Left colon (tissue), 2 donors: ENCODE measurements at regions not wholly inside any gene's neighbourhood (a gene's known extent, or its start where the extent isn't known, plus 50 kb on each side); places are given as distances from the start of the nearest gene placed in this dataset.
A peak's percentile ranks its signal among the peaks of the same experiment; 100 is the strongest.

Source experiments
- ATAC-seq: fragments of 200-7000 bp; cut with Tn5 transposase; one replicate; pipeline ENCODE4 v1.9.1; 2020; ENCODE audit warnings: mild to moderate bottlenecking, moderate library complexity
- DNase-seq, 2 donors: peaks; one replicate each; pipeline ENCODE4 v3.0.0-alpha.2; 2020
- intact Hi-C, 2 donors: fragments of 100-400 bp; cut with DNase I in 1 of 2; cut with micrococcal nuclease in 1 of 2; formaldehyde crosslinking; loops; one replicate each; pipeline versions ENCODE4 v1.11.2 to v1.14.0; 2022; cut with DNase I, micrococcal nuclease
- donor health status: DM: no; HTN: no; CAD: no.
- donor health status: DM: yes; HTN: yes; CAD: no.

GRCh38 chr6:157755032-157755745 lies 67.9 kb upstream of the SNX9 start:
- DNase-seq (no peak), ATAC-seq (no peak)
- intact Hi-C loops, result loop anchor here in 1 of 2 donors (5.0 kb wide), 1 partner anchor 122 kb away; no protein-coding TSS in a partner anchor

GRCh38 chr6:157755746-157756411 lies 67.2 kb upstream of the SNX9 start:
- ATAC-seq (no peak), DNase-seq (no peak)
- intact Hi-C loops, result loop anchor here in 1 of 2 donors (5.0 kb wide), 1 partner anchor 121 kb away; no protein-coding TSS in a partner anchor

- intact Hi-C loops, result loop anchor here in 1 of 2 donors (5.0 kb wide), 1 partner anchor 120 kb away; no protein-coding TSS in a partner anchor
- DNase-seq, result peak; percentile 80 to 93
- peak; percentile 90 for ATAC-seq
These were observed 66.2 kb upstream of the SNX9 start for GRCh38 chr6:157756708-157757429.

DNA sequence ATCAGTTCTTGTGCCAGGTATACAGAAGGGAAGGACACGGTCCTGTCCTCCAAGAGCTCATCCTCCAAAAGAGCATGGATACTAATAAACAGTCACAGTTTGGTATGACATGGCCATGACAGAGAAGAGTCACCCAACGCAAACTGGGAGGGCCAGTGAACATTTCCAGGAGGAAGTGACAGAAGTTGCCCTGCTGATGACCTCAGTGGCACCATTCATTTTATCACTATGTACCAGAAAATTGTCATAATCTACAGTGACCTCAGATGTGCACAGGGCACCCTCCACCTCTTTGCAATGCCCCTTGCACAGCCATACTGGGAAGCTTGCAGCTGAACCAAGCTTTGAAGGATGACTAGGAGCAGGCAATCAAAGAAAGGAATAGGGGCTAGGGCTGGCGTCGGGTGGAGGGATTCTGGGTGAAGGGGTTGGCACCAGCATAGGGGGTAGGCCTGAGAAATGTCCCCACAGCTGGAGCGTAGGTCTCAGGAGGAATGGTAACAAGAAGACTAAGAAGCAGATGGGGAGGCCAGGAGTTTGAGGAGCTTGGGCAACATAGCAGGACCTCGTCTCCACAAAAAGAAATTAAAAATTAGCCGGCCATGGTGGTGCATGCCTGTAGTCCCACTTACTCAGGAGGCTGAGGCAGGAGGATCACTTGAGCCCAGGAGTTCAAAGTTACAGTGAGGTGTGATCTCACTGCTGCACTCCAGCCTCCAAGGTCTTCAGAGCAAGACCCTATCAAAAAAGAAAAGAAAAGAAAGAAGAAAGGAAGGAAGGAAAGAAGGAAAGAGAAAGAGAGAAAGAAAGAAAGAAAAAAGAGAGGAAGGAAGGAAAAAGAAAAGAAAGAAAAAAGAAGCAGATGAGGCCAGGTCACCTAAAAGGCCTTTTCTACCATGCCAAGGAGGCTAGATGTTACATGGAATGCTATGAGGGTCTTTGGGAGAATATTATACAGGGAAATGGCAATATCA lies 65.3 kb upstream of the SNX9 start:
- intact Hi-C loops, result loop anchor here in 1 of 2 donors (5.0 kb wide), 1 partner anchor 120 kb away; no protein-coding TSS in a partner anchor
- no peak for DNase-seq
- peak; percentile 49 for ATAC-seq

DNA sequence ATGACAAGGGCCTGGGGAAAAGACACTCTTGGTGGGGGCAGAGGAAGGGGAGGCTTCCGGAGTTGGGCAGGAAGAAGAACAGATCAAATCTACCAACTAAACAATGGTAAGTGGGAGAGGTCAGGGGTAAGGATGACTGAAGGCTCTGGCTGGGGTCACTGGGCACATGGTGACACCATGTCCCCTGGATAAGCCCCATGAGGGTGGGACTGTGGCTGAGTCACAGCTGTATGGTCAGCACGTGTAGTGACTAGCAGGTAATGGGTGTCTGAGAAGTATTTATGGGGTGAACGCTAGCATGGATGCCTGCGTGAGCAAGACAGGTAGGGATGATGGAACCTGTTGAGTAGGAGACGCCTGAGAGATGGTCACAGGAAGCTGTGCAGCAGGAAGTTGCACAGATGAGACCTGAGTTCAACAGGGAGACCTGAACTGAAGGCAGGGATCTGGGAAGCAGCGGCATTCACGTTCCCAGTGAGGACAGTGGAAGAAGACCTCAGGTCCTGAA lies 64.5 kb upstream of the SNX9 start:
- ATAC-seq, result no peak
- intact Hi-C loops, result loop anchor here in 1 of 2 donors (5.0 kb wide), 1 partner anchor 119 kb away; no protein-coding TSS in a partner anchor

GRCh38 chr6:157759028-157759427 lies 64.0 kb upstream of the SNX9 start:
- no peak for ATAC-seq
- intact Hi-C loops, result loop anchor here in 1 of 2 donors (5.0 kb wide), 1 partner anchor 118 kb away; no protein-coding TSS in a partner anchor
- no peak for DNase-seq

More for the DNA sequence above, 64.5 kb upstream of the SNX9 start:
- no peak for DNase-seq

DNA sequence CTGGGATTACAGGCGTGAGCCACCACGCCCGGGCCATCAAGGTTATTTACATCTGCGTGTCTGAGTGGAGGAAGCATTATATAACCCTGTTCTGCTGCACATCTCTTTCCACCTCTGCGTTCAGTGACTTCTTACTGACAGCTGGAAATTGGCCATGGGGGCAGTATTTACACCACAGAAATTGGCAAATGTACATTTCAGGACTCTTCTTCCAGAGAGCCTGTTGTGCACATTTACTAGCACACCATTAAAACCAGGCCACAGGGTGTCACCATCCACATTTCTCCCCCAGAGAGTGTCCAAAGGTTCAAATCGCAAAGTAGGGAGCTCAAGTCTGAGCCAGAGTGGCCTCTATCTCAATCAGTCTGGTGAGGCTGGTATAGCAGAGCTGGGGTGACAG lies 62.9 kb upstream of the SNX9 start:
- ATAC-seq, result no peak
- no peak for DNase-seq
- intact Hi-C loops, result loop anchor here in 1 of 2 donors (10.0 kb wide), 1 partner anchor 305 kb away; no protein-coding TSS in a partner anchor

DNA sequence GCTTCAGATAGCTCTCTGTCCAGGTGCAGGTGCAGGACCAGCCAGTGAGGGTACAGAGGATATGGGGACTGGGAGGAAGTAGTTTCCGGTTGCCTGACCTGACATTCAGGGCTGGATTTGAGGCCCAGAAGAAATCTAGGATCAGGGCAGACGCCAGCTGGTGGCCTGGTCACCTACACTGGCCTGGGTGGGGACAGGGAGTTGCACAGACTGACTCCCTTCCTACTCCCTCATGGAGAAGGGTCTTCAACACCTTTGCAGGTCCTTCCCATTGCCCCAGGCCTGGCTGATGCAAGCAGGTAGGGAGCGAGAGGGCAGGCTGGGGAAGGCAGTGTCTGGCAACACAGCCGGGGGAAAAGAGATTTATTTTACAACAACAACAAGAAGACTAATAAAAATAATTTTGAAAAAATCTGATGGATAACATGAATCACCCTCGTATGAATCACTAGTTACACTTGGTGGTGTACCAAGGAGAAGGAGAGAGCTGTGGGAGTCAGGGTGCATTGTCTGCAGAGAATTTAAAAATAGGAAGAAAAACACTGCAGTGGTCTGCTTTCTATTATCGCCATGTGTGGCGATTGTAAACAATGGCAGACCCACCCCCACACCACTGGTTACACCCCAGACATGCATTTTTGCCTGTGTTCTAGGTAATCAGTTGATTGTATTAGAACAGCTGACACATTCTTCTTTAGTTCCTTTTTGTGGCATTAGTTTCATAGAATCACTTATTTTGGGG lies 62.3 kb upstream of the SNX9 start:
- intact Hi-C loops, result loop anchor here in 1 of 2 donors (10.0 kb wide), 1 partner anchor 304 kb away; no protein-coding TSS in a partner anchor
- no peak for DNase-seq
- ATAC-seq, result no peak

GRCh38 chr6:157761331-157761921 lies 61.6 kb upstream of the SNX9 start:
- ATAC-seq (no peak), DNase-seq (no peak)
- intact Hi-C loops, result loop anchor here in 1 of 2 donors (10.0 kb wide), 1 partner anchor 303 kb away; no protein-coding TSS in a partner anchor

DNA sequence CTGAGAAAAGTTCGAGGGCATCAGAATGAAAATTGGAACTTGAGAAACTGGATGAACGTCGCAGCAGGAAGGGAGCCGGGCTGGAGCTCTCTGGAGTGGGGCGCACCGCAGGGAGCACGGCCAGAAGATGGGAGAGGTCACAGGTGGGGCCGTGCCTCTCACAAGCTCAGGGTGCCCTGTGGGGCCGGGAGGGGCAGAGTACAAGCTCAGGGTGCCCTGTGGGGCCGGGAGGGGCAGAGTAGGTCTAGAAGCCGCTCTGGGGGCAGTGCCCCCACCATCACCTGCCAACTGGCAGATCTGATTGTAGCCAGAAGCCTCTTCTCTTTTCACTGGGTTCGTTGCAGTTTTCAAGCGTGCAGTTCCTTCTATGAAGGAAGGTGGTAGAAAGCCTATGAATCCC lies 61.1 kb upstream of the SNX9 start:
- intact Hi-C loops, result loop anchor here in 1 of 2 donors (10.0 kb wide), 1 partner anchor 303 kb away; no protein-coding TSS in a partner anchor

GRCh38 chr6:157762636-157763035 lies 60.4 kb upstream of the SNX9 start:
- intact Hi-C loops, result loop anchor here in 1 of 2 donors (10.0 kb wide), 1 partner anchor 302 kb away; no protein-coding TSS in a partner anchor
- ATAC-seq (no peak), DNase-seq (no peak)

More for the DNA sequence above, 61.1 kb upstream of the SNX9 start:
- DNase-seq (no peak), ATAC-seq (no peak)

DNA sequence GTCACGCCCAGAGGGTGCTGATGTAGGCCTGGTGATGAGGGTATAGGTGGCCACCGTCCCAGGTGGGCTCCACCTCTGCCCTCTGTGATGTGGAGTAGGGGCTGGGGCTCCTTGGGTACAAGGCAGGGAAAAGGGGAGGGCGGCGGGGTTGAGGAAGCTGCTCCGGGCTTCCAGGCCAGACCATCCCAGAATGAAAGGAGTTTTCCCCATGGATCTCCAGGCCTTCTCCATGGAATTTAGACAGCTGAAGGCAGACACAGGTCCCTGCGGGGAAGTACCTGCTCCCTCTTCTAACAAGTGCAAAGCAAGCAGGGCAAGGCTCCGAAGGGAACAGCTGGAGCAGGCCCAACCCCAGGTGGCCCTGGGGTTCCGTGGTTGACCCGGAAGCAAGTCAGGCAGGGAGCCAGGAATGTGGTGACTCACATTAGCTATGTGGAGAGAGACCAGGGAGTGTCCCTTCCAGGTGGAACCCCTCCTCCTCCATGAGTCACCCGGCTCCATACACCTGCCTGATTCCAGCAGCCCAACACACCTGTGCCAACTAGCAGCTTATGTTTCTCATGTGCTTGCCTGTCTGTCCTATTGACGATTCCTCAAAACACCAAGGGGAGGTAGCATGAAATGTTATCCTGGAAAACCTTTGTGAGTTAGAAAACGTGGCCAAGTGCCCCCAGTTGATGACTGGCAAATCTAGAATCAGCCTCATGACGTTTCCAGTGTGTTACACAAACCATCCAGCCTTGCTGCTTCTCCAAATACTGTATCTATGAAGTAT lies 59.7 kb upstream of the SNX9 start:
- intact Hi-C loops, result loop anchor here in 1 of 2 donors (10.0 kb wide), 1 partner anchor 301 kb away; no protein-coding TSS in a partner anchor
- ATAC-seq (peak; percentile 92), DNase-seq (peak; percentile 97 to 98)

DNA sequence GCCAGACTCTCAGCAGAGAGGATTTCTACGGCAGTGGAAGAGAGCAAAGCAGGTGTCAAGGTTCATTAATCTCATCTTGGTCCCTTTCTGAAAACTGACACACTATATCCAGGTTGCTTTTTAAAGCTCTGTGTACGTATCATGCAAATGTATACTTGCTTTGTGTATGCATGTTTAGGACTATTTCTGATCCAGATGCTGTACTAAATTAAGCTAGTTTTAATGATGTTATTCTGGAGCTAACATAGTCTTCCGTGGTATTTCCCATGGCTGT lies 59.2 kb upstream of the SNX9 start:
- DNase-seq (no peak), ATAC-seq (no peak)
- intact Hi-C loops, result loop anchor here in 1 of 2 donors (10.0 kb wide), 1 partner anchor 301 kb away; no protein-coding TSS in a partner anchor

DNA sequence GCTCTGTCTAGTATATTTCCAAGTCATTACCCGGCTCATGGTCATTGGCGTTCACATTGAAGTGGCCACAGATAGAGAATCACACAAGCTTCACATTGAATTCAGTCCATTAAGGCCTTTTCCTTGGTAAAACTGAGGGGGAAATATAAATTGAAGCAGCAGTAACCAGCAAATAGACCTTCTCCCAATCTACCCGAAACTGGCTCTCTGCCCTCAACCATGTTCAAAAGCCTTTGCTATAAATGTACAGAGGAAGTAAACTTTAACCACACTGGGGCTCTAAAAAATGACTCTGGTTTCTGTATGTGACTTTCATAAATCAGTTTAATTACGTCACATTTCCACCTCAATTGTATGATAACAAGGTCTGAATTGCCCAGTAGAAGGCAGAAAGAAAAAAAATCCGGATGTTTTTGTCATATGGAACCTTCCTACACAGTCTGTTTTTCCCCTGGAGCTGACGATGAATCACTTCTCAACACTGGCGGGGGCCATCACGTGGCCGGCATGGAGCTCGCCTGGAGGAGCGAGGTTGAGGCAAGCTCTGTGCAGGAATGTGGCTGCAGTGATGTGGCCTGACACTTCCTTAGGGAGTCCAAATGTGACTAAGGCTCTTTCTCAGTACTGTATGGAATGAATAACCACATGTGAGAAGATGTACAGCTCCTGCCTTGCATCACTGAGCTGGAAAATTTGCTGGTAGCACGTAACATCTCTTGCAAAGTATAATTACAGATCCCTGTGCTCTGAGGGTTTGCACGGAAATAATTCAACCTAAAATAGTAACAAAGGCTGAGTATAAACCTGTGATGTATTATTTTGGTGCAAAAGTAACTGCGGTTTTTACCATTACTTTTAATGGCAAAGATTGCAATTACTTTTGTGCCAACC lies 58.6 kb upstream of the SNX9 start:
- intact Hi-C loops, result loop anchor here in 1 of 2 donors (10.0 kb wide), 1 partner anchor 300 kb away; no protein-coding TSS in a partner anchor
- peak; percentile 68 for ATAC-seq

More for the DNA sequence above, 58.6 kb upstream of the SNX9 start:
- DNase-seq, result peak; percentile 77 to 89
